ENCODE measurements at regions not wholly inside any gene's neighbourhood (a gene's known extent, or its start where the extent isn't known, plus 50 kb on each side); places are given as distances from the start of the nearest gene placed in this dataset.
"Not testable (repeated sequence)": the region's sequence is repeated elsewhere in the genome, so short reads cannot be mapped to it uniquely, and the experiment has no call there.

DNA sequence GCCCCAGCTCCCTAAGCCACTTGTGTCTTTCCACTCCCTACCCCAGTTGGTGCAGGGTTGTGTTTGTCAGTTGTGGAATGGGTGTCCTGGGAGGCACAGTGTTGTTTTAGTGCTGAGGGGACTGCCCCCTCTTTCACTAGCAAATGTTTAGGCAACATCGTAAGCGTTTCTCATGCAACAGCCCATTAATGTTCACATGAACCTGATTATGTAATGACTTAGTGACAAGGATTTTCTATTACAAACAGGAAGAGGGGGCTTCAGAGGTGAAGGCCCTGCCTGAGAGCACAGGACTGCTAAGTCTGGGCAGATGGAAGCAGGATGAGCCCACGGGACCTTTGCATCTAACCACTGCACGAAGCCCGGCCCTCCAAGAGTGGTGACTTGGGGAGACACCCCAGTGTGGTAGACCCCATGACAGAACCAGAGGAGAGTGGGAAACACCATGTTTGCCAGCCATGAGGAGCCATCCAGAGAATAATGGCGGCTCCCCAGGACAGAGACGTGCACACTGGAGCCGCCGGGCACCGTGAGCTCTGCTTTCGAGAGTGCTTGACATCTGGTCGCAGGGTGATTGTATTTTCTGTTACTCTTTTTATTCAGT lies 339.7 kb downstream of the THBS2 start:
- Histone ChIP-seq H3K9me3 (no peaks in the 10 kb centered on the region), H3K4me1 (peaks cover 0 to 17% (median 13%) of the 10 kb centered on the region in 4 donors), H3K27ac (no peak overlapping the region), H3K36me3 (no peaks in the 10 kb centered on the region), H3K4me3 (no peak overlapping the region), H3K27me3 (no peaks in the 10 kb centered on the region)
- TF ChIP-seq CTCF (IDR thresholded peaks at IDR 0.05) (no peak), EP300 (IDR thresholded peaks at IDR 0.05) (no peak), POLR2AphosphoS5 (IDR thresholded peaks at IDR 0.05) (no peak), POLR2A (IDR thresholded peaks at IDR 0.05) (no peak)
- WGBS, 2 donors: 94 to 96% methylated on average over 12 of the region's 12 CpGs
- intact Hi-C loops (cut with DNase I): no loop called here
- no peak for DNase-seq

DNA sequence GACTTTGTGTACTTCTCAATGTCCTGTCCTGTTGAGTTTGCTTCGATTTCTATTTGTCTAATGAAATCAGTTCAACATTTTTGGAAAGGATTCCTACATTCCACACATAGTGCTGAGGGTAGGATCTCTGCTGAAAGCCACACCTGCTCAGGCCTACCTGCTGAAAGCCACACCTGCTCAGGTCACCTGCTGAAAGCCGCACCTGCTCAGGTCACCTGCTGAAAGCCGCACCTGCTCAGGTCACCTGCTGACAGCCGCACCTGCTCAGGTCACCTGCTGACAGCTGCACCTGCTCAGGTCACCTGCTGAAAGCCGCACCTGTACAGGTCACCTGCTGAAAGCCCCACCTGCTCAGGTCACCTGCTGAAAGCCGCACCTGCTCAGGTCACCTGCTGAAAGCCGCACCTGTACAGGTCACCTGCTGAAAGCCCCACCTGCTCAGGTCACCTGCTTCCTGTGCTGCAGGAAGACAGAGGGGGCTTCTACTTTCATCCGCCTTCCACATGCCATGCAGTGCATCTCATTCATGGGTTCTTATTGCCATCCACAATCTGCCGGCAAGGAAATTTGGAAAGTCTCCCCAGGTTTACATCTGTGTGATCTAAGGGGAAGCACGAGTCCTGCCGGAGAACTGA lies 340.3 kb downstream of the THBS2 start:
- H3K4me1 ChIP-seq: peaks cover 0 to 17% (median 13%) of the 10 kb centered on the region in 4 donors
- intact Hi-C loops (cut with DNase I); H3K27ac ChIP-seq; H3K36me3 ChIP-seq; H3K9me3 ChIP-seq; H3K27me3 ChIP-seq; H3K4me3 ChIP-seq; DNase-seq: not testable (repeated sequence)
- WGBS, 2 donors: 63 to 83% methylated on average over 11 of the region's 11 CpGs

DNA sequence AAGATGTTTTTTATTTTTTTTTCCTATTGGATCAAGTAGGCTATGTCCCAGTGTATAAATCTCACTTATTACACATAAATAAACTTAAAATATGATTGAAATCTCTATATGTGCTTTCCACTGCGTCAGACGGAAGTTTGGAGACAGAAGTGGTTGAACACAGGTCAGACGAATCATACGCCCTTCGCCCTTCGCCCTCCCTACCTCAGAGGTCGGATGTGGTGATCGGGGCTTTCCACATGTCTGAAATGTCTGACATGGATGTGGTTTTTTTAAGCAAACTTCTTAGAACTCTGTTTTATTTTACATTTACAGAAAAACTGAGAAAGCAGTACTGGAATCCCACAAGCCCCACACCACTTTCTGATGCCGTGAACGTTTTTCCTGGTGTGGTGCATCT lies 344.4 kb downstream of the THBS2 start:
- Histone ChIP-seq H3K9me3 (peaks cover 0 to 3% (median 0%) of the 10 kb centered on the region in 4 donors), H3K27me3 (no peaks in the 10 kb centered on the region), H3K27ac (no peak overlapping the region), H3K4me3 (no peak overlapping the region), H3K36me3 (no peaks in the 10 kb centered on the region), H3K4me1 (no peaks in the 10 kb centered on the region)
- 88 to 93% methylated on average over 10 of the region's 10 CpGs for WGBS, 2 donors
- DNase-seq: no peak
- TF ChIP-seq POLR2A (IDR thresholded peaks at IDR 0.05) (no peak), CTCF (IDR thresholded peaks at IDR 0.05) (no peak), EP300 (IDR thresholded peaks at IDR 0.05) (no peak), POLR2AphosphoS5 (IDR thresholded peaks at IDR 0.05) (no peak)
- intact Hi-C loops (cut with DNase I): no loop called here

DNA sequence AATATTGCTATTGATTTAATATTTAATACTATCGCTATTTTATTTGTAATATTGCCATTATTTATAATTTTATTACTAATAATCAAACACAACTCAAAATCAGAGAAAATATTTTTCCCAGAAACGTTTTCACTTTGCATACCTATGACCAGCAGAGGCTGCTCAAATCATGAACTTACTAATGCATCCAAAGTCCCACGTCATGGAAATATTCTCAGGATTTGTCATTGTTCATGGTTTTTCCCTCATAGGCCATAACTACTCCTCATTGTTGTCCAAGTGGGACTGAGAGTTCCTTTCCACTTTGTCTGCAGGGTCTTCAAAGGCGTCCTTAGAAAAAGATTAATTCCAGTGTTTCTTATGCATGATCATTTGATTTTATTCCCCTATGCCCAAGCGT lies 344.8 kb downstream of the THBS2 start:
- intact Hi-C loops (cut with DNase I): no loop called here
- peaks cover 0 to 3% (median 0%) of the 10 kb centered on the region in 4 donors for H3K9me3 ChIP-seq
- no peaks in the 10 kb centered on the region for H3K4me1 ChIP-seq
- DNase-seq: no peak
- no peaks in the 10 kb centered on the region for H3K27me3 ChIP-seq
- no peak overlapping the region for H3K4me3 ChIP-seq
- WGBS, 2 donors: 76 to 82% methylated on average over 5 of the region's 5 CpGs
- no peaks in the 10 kb centered on the region for H3K36me3 ChIP-seq
- H3K27ac ChIP-seq: no peak overlapping the region
- TF ChIP-seq EP300 (IDR thresholded peaks at IDR 0.05) (peak in 1 of 4 donors; percentile 17), POLR2A (IDR thresholded peaks at IDR 0.05) (no peak), POLR2AphosphoS5 (IDR thresholded peaks at IDR 0.05) (no peak)

DNA sequence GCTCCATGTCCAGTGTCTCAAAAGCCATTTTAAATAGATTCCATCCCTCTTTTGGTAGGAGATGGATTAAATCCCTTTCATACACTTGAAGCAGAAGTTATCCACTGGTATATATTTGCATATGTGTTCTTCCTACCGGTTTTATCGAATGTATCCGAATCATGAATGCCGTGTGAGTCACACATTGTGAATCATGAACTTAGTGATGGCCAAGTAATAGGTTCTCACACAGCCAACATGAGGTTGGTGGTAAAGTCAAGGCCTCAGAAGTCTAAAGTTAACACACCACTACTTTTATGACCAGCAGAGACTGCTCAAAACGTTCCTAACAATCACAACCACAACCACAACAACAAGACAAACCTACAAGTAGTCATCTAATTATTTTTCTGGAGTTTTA lies 345.5 kb downstream of the THBS2 start:
- Histone ChIP-seq H3K27me3 (no peaks in the 10 kb centered on the region), H3K36me3 (no peaks in the 10 kb centered on the region), H3K4me1 (no peaks in the 10 kb centered on the region), H3K9me3 (peaks cover 0 to 3% (median 0%) of the 10 kb centered on the region in 4 donors), H3K27ac (no peak overlapping the region), H3K4me3 (no peak overlapping the region)
- intact Hi-C loops (cut with DNase I): no loop called here
- WGBS, 2 donors: 81 to 85% methylated on average over 5 of the region's 5 CpGs
- DNase-seq: no peak
- TF ChIP-seq EP300 (IDR thresholded peaks at IDR 0.05) (no peak), POLR2A (IDR thresholded peaks at IDR 0.05) (no peak), POLR2AphosphoS5 (IDR thresholded peaks at IDR 0.05) (no peak), CTCF (IDR thresholded peaks at IDR 0.05) (no peak)
